Omental fat pad (tissue), 3 donors: ENCODE measurements at regions not wholly inside any gene's neighbourhood (a gene's known extent, or its start where the extent isn't known, plus 50 kb on each side); places are given as distances from the start of the nearest gene placed in this dataset.

Experiments
- ATAC-seq: fragments of 150-250 bp; one replicate; pipeline ENCODE4 v1.9.1; 2016; ENCODE audit warnings: mild to moderate bottlenecking, moderate library complexity; ENCODE audit not compliant: low FRiP score
- DNase-seq: peaks from one replicate; pipeline ENCODE4 v3.0.0-alpha.2; 2019; ENCODE audit warnings: low spot score
- TF ChIP-seq, protein P1 (sequence below), 3 donors: fragments of 450-650 bp; IDR thresholded peaks; one replicate each; pipeline ENCODE4 v1.5.1; 2016 to 2017; ENCODE audit warnings: antibody characterized with exemption in 3 of 3, mild to moderate bottlenecking in 3 of 3, moderate library complexity in 2 of 3

- ATAC-seq, result no peak
These were observed 793.9 kb upstream of the AMOT start for GRCh38 chrX:113634565-113634964.

GRCh38 chrX:113629326-113629725, 788.7 kb upstream of the AMOT start:
- TF ChIP-seq, protein P1, sequence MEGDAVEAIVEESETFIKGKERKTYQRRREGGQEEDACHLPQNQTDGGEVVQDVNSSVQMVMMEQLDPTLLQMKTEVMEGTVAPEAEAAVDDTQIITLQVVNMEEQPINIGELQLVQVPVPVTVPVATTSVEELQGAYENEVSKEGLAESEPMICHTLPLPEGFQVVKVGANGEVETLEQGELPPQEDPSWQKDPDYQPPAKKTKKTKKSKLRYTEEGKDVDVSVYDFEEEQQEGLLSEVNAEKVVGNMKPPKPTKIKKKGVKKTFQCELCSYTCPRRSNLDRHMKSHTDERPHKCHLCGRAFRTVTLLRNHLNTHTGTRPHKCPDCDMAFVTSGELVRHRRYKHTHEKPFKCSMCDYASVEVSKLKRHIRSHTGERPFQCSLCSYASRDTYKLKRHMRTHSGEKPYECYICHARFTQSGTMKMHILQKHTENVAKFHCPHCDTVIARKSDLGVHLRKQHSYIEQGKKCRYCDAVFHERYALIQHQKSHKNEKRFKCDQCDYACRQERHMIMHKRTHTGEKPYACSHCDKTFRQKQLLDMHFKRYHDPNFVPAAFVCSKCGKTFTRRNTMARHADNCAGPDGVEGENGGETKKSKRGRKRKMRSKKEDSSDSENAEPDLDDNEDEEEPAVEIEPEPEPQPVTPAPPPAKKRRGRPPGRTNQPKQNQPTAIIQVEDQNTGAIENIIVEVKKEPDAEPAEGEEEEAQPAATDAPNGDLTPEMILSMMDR (IDR thresholded peaks at IDR 0.05), result no peak
- DNase-seq (no peak), ATAC-seq (no peak)

More at GRCh38 chrX:113634565-113634964, 793.9 kb upstream of the AMOT start:
- DNase-seq, result no peak
- TF ChIP-seq, protein P1 (IDR thresholded peaks at IDR 0.05), result no peak

DNA sequence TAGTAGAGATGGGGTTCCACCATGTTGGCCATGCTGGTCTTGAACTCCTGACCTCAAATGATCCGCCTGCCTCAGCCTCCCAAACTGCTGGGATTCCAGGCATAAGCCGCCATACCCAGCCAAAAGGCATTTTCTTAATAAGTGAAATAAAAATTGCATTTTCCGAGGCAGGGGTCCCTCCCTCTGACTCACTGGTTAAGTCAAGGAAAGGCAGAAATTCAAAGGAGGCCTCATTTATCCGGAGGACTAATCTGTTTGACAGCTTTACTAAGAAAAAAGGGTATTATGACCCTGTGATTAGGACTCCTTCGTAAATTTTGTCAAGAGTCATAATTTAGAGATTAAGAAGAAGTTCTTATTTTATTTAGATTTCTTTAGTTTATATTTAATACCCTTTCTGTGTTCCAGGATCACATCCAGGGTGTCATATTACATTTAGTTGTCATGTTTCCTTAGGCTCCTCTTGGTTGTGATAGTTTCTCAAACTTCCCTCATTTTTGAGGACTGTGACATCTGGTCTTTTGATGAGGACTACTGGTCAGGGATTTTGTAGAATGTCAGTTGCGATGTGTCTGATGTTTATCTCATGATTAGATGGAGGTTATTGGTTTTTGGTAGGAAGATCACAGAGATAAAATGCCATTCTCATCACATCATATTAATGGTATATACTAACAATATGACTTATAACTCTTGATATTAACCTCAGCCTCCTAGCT, 753.7 kb upstream of the AMOT start:
- DNase-seq (no peak), ATAC-seq (no peak)
- TF ChIP-seq, protein P1 (IDR thresholded peaks at IDR 0.05), result no peak

DNA sequence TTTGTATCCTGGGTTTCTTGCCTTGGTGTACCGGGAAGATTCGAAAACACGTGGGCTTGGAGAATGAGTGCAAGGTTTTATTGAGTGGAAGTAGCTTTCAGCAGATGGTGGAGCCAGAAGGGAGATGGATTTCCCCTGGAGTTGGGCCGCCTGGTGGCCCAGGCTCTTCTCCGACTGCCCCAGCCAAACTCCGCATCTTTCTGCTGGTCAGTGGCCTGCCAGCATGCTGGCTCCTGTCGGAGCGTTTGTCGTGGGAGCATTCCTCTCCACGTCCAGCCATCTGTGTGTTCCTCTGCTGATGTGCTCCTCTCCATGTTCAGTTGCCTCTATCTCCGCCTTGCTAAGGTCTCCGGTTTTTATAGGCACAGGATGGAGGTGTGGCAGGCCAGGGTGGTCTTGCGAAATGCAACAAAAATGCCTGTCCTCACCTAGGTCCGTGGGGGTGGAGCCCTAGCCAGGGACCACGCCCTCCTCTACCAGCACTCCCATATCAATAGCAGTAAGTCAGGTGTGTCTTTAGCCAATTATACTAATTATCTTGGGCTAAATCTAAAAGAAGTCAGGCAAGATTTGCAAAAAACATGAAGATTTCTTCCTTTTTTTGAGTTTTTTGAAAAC, 745.8 kb upstream of the AMOT start:
- no peak for DNase-seq
- no peak for ATAC-seq

DNA sequence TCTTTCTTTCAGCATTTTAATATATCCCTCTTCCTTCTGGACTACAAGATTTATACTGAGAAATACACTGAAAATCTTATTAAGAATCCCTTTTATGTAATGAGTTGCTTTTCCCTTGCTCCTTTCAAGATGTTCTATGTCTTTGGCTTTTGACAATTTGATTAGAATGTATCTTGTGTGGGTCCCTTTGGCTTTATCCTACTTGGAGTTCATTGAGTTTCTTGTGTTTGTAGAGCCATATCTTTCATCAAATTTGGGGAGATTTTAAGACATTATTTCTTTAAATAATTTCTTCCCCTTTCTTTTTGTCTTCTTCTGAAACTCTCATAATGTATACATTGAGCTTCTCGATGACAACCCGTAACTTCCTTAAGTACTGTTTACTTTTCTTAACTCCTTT, 739.9 kb upstream of the AMOT start:
- ATAC-seq (no peak), DNase-seq (no peak)
- TF ChIP-seq, protein P1 (IDR thresholded peaks at IDR 0.05), result no peak

More for the DNA sequence above, 745.8 kb upstream of the AMOT start:
- TF ChIP-seq, protein P1 (IDR thresholded peaks at IDR 0.05), result no peak

GRCh38 chrX:113558576-113558975, 717.9 kb upstream of the AMOT start:
- no peak for ATAC-seq
- DNase-seq, result no peak
- TF ChIP-seq, protein P1 (IDR thresholded peaks at IDR 0.05), result no peak

DNA sequence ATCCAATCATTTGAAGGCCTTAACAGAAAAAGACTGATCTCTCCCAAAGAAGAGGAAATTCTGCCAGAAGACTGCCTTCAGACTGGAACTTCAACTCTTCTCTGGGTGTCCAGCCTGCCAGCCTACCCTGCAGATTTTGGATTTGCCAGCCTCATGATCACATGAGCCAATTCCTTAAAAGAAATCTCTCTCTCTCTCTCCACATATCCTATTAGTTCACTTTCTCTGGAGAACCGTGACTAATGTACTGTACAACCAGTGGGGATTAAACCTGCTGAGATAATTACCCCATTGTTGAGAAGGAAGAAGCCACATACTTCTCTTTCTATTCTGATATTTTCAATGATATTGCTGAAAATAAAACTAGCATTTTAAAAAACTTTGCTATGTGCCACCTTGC, 711.3 kb upstream of the AMOT start:
- TF ChIP-seq, protein P1 (IDR thresholded peaks at IDR 0.05), result no peak
- no peak for ATAC-seq
- DNase-seq, result no peak
